WTC11 (cell line): ENCODE measurements at regions not wholly inside any gene's neighbourhood (a gene's known extent, or its start where the extent isn't known, plus 50 kb on each side); places are given as distances from the start of the nearest gene placed in this dataset.
A peak's percentile ranks its signal among the peaks of the same experiment; 100 is the strongest.

ENCODE experiments used
- ATAC-seq: fragments of 200-7000 bp; cut with Tn5 transposase; 2 replicates; pipeline ENCODE4 v1.10.0; 2021; ENCODE audit warnings: mild to moderate bottlenecking, moderate library complexity
- CTCF ChIA-PET: fragments of 300-600 bp; sonication (Branson Sonifier 250); formaldehyde crosslinking; loops from one replicate; lab custom pipeline; 2021; ENCODE audit warnings: antibody characterized with exemption; lab: Charles Lee
- POLR2A ChIA-PET: fragments of 350-600 bp; sonication (Branson Sonifier 250); formaldehyde crosslinking; loops from one replicate; lab custom pipeline; 2021; ENCODE audit warnings: antibody characterized with exemption; lab: Charles Lee
- DNase-seq: peaks from one replicate; pipeline ENCODE4 v3.0.0; 2021; ENCODE audit warnings: low spot score
- H3K27ac Mint-ChIP-seq: 2 replicates; pipeline ENCODE4 v1.8.0; 2021; ENCODE audit warnings: mixed read lengths
- H3K27me3 Mint-ChIP-seq: 2 replicates; pipeline ENCODE4 v1.8.0; 2021; ENCODE audit warnings: low read depth, mild to moderate bottlenecking, moderate library complexity, mixed read lengths
- H3K36me3 Mint-ChIP-seq: 2 replicates; pipeline ENCODE4 v1.8.0; 2021; ENCODE audit warnings: mixed read lengths
- H3K4me1 Mint-ChIP-seq: 2 replicates; pipeline ENCODE4 v1.8.0; 2022; ENCODE audit warnings: mixed read lengths
- H3K4me3 Mint-ChIP-seq: 2 replicates; pipeline ENCODE4 v1.8.0; 2021; ENCODE audit warnings: mild to moderate bottlenecking, moderate library complexity, mixed read lengths
- H3K9me3 Mint-ChIP-seq: 2 replicates; pipeline ENCODE4 v1.8.0; 2021; ENCODE audit warnings: mixed read lengths
- ATF3 ChIP-seq: sonication (generic); formaldehyde crosslinking; conservative IDR thresholded peaks from 2 replicates; pipeline ENCODE4 v1.8.1; 2022; ENCODE audit warnings: mild to moderate bottlenecking, missing genetic modification reagents
- ATF6 ChIP-seq: sonication (generic); formaldehyde crosslinking; IDR thresholded peaks from 2 replicates; pipeline ENCODE4 v1.8.1; 2023; ENCODE audit warnings: mild to moderate bottlenecking, missing genetic modification reagents
- CBFB ChIP-seq: sonication (generic); formaldehyde crosslinking; IDR thresholded peaks from 2 replicates; pipeline ENCODE4 v1.8.1; 2022; ENCODE audit warnings: mild to moderate bottlenecking, low read depth, missing genetic modification reagents
- E2F4 ChIP-seq: sonication (generic); formaldehyde crosslinking; IDR thresholded peaks from 2 replicates; pipeline ENCODE4 v1.8.1; 2022; ENCODE audit warnings: low read depth, mild to moderate bottlenecking, moderate library complexity, missing genetic modification reagents, borderline replicate concordance
- ETV6 ChIP-seq: sonication (generic); formaldehyde crosslinking; IDR thresholded peaks from 2 replicates; pipeline ENCODE4 v1.8.1; 2022; ENCODE audit warnings: mild to moderate bottlenecking, missing genetic modification reagents
- FOXJ3 ChIP-seq: sonication (generic); formaldehyde crosslinking; IDR thresholded peaks from 2 replicates; pipeline ENCODE4 v1.9.0; 2021; ENCODE audit warnings: missing genetic modification reagents, mild to moderate bottlenecking, borderline replicate concordance
- FOXK1 ChIP-seq: sonication (generic); formaldehyde crosslinking; IDR thresholded peaks from 2 replicates; pipeline ENCODE4 v1.8.0; 2022; ENCODE audit warnings: mild to moderate bottlenecking, moderate library complexity, missing genetic modification reagents
- FOXP1 ChIP-seq: sonication (generic); formaldehyde crosslinking; IDR thresholded peaks from 2 replicates; pipeline ENCODE4 v1.8.0; 2022; ENCODE audit warnings: missing genetic modification reagents, mild to moderate bottlenecking, moderate library complexity, borderline replicate concordance
- JAZF1 ChIP-seq: fragments of 250-450 bp; sonication (Bioruptor Pico); IDR thresholded peaks from 2 replicates; pipeline ENCODE4 v1.9.0; 2021; ENCODE audit warnings: moderate library complexity, mild to moderate bottlenecking, inconsistent platforms
- MLX ChIP-seq: sonication (generic); formaldehyde crosslinking; IDR thresholded peaks from 2 replicates; pipeline ENCODE4 v1.8.1; 2023; ENCODE audit warnings: mild to moderate bottlenecking, missing genetic modification reagents, moderate library complexity
- MXD4 ChIP-seq: fragments of 250-450 bp; sonication (Bioruptor Pico); IDR thresholded peaks from 2 replicates; pipeline ENCODE4 v1.8.0; 2021; ENCODE audit warnings: mild to moderate bottlenecking, moderate library complexity, borderline replicate concordance
- NFATC4 ChIP-seq: fragments of 250-450 bp; sonication (Bioruptor Pico); IDR thresholded peaks from 2 replicates; pipeline ENCODE4 v1.9.0; 2021; ENCODE audit warnings: mild to moderate bottlenecking
- NR2C2 ChIP-seq: sonication (generic); formaldehyde crosslinking; IDR thresholded peaks from 2 replicates; pipeline ENCODE4 v1.8.0; 2022; ENCODE audit warnings: mild to moderate bottlenecking, missing genetic modification reagents
- PRRX2 ChIP-seq: fragments of 250-450 bp; sonication (Bioruptor Pico); IDR thresholded peaks from 2 replicates; pipeline ENCODE4 v1.8.0; 2021; ENCODE audit warnings: mild to moderate bottlenecking
- RELA ChIP-seq: sonication (generic); formaldehyde crosslinking; IDR thresholded peaks from 2 replicates; pipeline ENCODE4 v1.8.1; 2022; ENCODE audit warnings: missing genetic modification reagents, mild to moderate bottlenecking, borderline replicate concordance
- STAT6 ChIP-seq: sonication (generic); formaldehyde crosslinking; conservative IDR thresholded peaks from 2 replicates; pipeline ENCODE4 v1.8.1; 2023; ENCODE audit warnings: mild to moderate bottlenecking, low read depth, missing genetic modification reagents, moderate library complexity
- TEAD4 ChIP-seq: sonication (generic); formaldehyde crosslinking; IDR thresholded peaks from 2 replicates; pipeline ENCODE4 v1.8.0; 2022; ENCODE audit warnings: mild to moderate bottlenecking, missing genetic modification reagents
- TP53 ChIP-seq: sonication (generic); formaldehyde crosslinking; IDR thresholded peaks from 2 replicates; pipeline ENCODE4 v1.8.1; 2023; ENCODE audit warnings: mild to moderate bottlenecking, missing genetic modification reagents
- USF1 ChIP-seq: sonication (generic); formaldehyde crosslinking; IDR thresholded peaks from 2 replicates; pipeline ENCODE4 v1.8.0; 2022; ENCODE audit warnings: mild to moderate bottlenecking, missing genetic modification reagents
- USF2 ChIP-seq: sonication (generic); formaldehyde crosslinking; IDR thresholded peaks from 2 replicates; pipeline ENCODE4 v1.8.1; 2023; ENCODE audit warnings: mild to moderate bottlenecking, missing genetic modification reagents, moderate library complexity
- ZBTB21 ChIP-seq: sonication (generic); formaldehyde crosslinking; IDR thresholded peaks from 2 replicates; pipeline ENCODE4 v1.8.1; 2023; ENCODE audit warnings: mild to moderate bottlenecking, missing genetic modification reagents, borderline replicate concordance
- ZMAT4 ChIP-seq: fragments of 250-450 bp; sonication (Bioruptor Pico); IDR thresholded peaks from 2 replicates; pipeline ENCODE4 v1.9.0; 2021; ENCODE audit warnings: mild to moderate bottlenecking
- ZNF138 ChIP-seq: sonication (generic); formaldehyde crosslinking; conservative IDR thresholded peaks from 2 replicates; pipeline ENCODE4 v1.8.1; 2022; ENCODE audit warnings: mild to moderate bottlenecking, moderate library complexity, missing genetic modification reagents
- ZNF317 ChIP-seq: sonication (generic); formaldehyde crosslinking; IDR thresholded peaks from 2 replicates; pipeline ENCODE4 v1.8.1; 2023; ENCODE audit warnings: low read depth, mild to moderate bottlenecking, moderate library complexity, missing genetic modification reagents, borderline replicate concordance

GRCh38 chr9:93826905-93827544, 128.1 kb downstream of the BARX1 start:
- Mint-ChIP-seq H3K4me3 (peak overlapping the region; percentile 53), H3K9me3 (peaks cover 14% of the 10 kb centered on the region), H3K36me3 (peaks cover 7% of the 10 kb centered on the region), H3K27ac (no peak overlapping the region), H3K27me3 (peaks cover 7% of the 10 kb centered on the region), H3K4me1 (peaks cover 13% of the 10 kb centered on the region)
- DNase-seq = no peak
- TF ChIP-seq FOXK1 (CRISPR knock-in tag) (no peak), ZBTB21 (CRISPR knock-in tag) (no peak), FOXJ3 (no peak), ZNF138 (CRISPR knock-in tag) (no peak), FOXP1 (CRISPR knock-in tag) (no peak), JAZF1 (no peak), ZNF317 (CRISPR knock-in tag) (no peak), ATF3 (CRISPR knock-in tag) (no peak), E2F4 (no peak), MXD4 (CRISPR knock-in tag) (no peak), CBFB (CRISPR knock-in tag) (no peak), TP53 (CRISPR knock-in tag) (no peak), ATF6 (CRISPR knock-in tag) (no peak), PRRX2 (no peak), USF1 (CRISPR knock-in tag) (no peak), MLX (CRISPR knock-in tag) (no peak), RELA (CRISPR knock-in tag) (no peak), NFATC4 (CRISPR knock-in tag) (no peak), TEAD4 (CRISPR knock-in tag) (no peak)
- POLR2A ChIA-PET = no interaction called here
- ATAC-seq = peak; percentile 16
- CTCF ChIA-PET = interaction anchor here (0.6 to 6.7 kb wide), 46 partner anchors 8 to 673 kb away, joined by 3 to 157 read pairs (median 6); partner anchors contain the start of gene BARX1

- ChIA-PET CTCF (interaction anchor here (0.7 to 6.7 kb wide), 9 partner anchors 12 to 145 kb away, joined by 4 to 157 read pairs (median 42); no protein-coding TSS in a partner anchor), POLR2A (no interaction called here)
- peak overlapping the region; percentile 53 for H3K4me3 Mint-ChIP-seq
- DNase-seq = peak; percentile 83
- H3K36me3 Mint-ChIP-seq = peaks cover 7% of the 10 kb centered on the region
- H3K9me3 Mint-ChIP-seq = peaks cover 22% of the 10 kb centered on the region
- no peak overlapping the region for H3K27ac Mint-ChIP-seq
- H3K4me1 Mint-ChIP-seq = peaks cover 13% of the 10 kb centered on the region
- peaks cover 10% of the 10 kb centered on the region for H3K27me3 Mint-ChIP-seq
- ATAC-seq = peak; percentile 42
- TF ChIP-seq STAT6 (no peak), NR2C2 (no peak), ZBTB21 (CRISPR knock-in tag) (0 out of 2 replicates have a peak, but pooled peaks have one; percentile 20), ETV6 (peak; percentile 41; the same call in 1 of the 2 replicates), ZMAT4 (CRISPR knock-in tag) (no peak), USF2 (peak; percentile 11; the same call in 1 of the 2 replicates)
Measured at GRCh38 chr9:93826209-93826608, 128.9 kb downstream of the BARX1 start.
